T47D (cell line): ENCODE measurements at regions not wholly inside any gene's neighbourhood (a gene's known extent, or its start where the extent isn't known, plus 50 kb on each side); places are given as distances from the start of the nearest gene placed in this dataset.

Source experiments
- DNase-seq, 2 experiments: peaks; one replicate each; pipeline versions ENCODE4 v3.0.0 to v3.0.0-alpha.2; 2011 to 2012; ENCODE audit warnings: low read depth in 1 of 2, low spot score in 1 of 2
- JUND ChIP-seq: IDR thresholded peaks from 2 replicates; pipeline ENCODE4 v1.6.1; 2012; ENCODE audit warnings: low read depth
- in situ Hi-C: cut with HindIII; loops from 2 replicates; pipeline ENCODE4 v1.10.0; 2016; ENCODE audit warnings: low sequenced_read_pairs, low pct_unique_long_range_greater_than_20kb

- no peak for TF ChIP-seq JUND
- DNase-seq = no peak
- in situ Hi-C loops = no loop called here
Measured at GRCh38 chr7:81623251-81623855, 146.5 kb downstream of the HGF start.

GRCh38 chr7:81621893-81622292 is 148.0 kb downstream of the HGF start:
- no peak for DNase-seq
- in situ Hi-C loops = no loop called here
- TF ChIP-seq JUND = no peak

GRCh38 chr7:81618396-81619014 is 151.3 kb downstream of the HGF start:
- no peak for DNase-seq
- in situ Hi-C loops = no loop called here
- TF ChIP-seq JUND = no peak

- DNase-seq = no peak
- no peak for TF ChIP-seq JUND
- in situ Hi-C loops = no loop called here
Measured at GRCh38 chr7:81616951-81617350, 152.9 kb downstream of the HGF start.

GRCh38 chr7:81611805-81612204 is 158.0 kb downstream of the HGF start:
- in situ Hi-C loops = no loop called here
- DNase-seq = no peak
- TF ChIP-seq JUND = no peak

- DNase-seq = peak; percentile 2 to 43
- in situ Hi-C loops = no loop called here
- TF ChIP-seq JUND = no peak
Measured at GRCh38 chr7:81611040-81611439, 158.8 kb downstream of the HGF start.

GRCh38 chr7:81608748-81609382 is 161.0 kb downstream of the HGF start:
- no peak for TF ChIP-seq JUND
- DNase-seq = no peak
- in situ Hi-C loops = no loop called here

- TF ChIP-seq JUND = no peak
- DNase-seq = no peak
- in situ Hi-C loops = no loop called here
Measured at GRCh38 chr7:81607987-81608386, 161.9 kb downstream of the HGF start.

GRCh38 chr7:81606078-81606863 is 163.6 kb downstream of the HGF start:
- TF ChIP-seq JUND = no peak
- no peak for DNase-seq
- in situ Hi-C loops = no loop called here

- in situ Hi-C loops = no loop called here
- no peak for DNase-seq
- no peak for TF ChIP-seq JUND
Measured at GRCh38 chr7:81605493-81605892, 164.4 kb downstream of the HGF start.

- DNase-seq = no peak
- in situ Hi-C loops = no loop called here
- no peak for TF ChIP-seq JUND
Measured at GRCh38 chr7:81604808-81605174, 165.1 kb downstream of the HGF start.

- in situ Hi-C loops = no loop called here
- DNase-seq = no peak
- TF ChIP-seq JUND = no peak
Measured at GRCh38 chr7:81604075-81604807, 165.6 kb downstream of the HGF start.

GRCh38 chr7:81600608-81601007 is 169.2 kb downstream of the HGF start:
- in situ Hi-C loops = no loop called here
- no peak for DNase-seq
- TF ChIP-seq JUND = no peak
